ENCODE measurements at regions not wholly inside any gene's neighbourhood (a gene's known extent, or its start where the extent isn't known, plus 50 kb on each side); places are given as distances from the start of the nearest gene placed in this dataset.

- H2AFZ ChIP-seq (ENCODE audit: low read depth, low read length) = no peak overlapping the region
- intact Hi-C loops (cut with micrococcal nuclease) = no loop called here
- dilution Hi-C loops (cut with MboI; ENCODE audit: extremely low pct_ligation_motif_present, low sequenced_read_pairs) = no loop called here
- no peaks in the 10 kb centered on the region for H3K79me2 ChIP-seq (ENCODE audit: control insufficient read depth, insufficient read depth, low read length)
- H3K9me1 ChIP-seq (replicated peaks; ENCODE audit: control insufficient read depth, extremely low read depth, insufficient read depth, low read length) = no peaks in the 10 kb centered on the region
- TF ChIP-seq POLR2A (IDR thresholded peaks at IDR 0.05; ENCODE audit: low read depth, low read length) (no peak), GATA2 (IDR thresholded peaks at IDR 0.05; ENCODE audit: insufficient read depth, insufficient read length, low read depth, low read length) (no peak), FOS (IDR thresholded peaks at IDR 0.05; ENCODE audit: borderline replicate concordance, insufficient read depth, low read length) (no peak)
- TF ChIP-seq, protein P1, sequence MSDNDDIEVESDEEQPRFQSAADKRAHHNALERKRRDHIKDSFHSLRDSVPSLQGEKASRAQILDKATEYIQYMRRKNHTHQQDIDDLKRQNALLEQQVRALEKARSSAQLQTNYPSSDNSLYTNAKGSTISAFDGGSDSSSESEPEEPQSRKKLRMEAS (IDR thresholded peaks at IDR 0.05; ENCODE audit: insufficient read depth, insufficient read length) = no peak
- H4K20me1 ChIP-seq (replicated peaks; ENCODE audit: control insufficient read depth, extremely low read depth, insufficient read depth, low read length) = no peaks in the 10 kb centered on the region
- H3K36me3 ChIP-seq (ENCODE audit: control insufficient read depth in 2 of 2, extremely low read depth in 1 of 2, insufficient read depth in 2 of 2, low read length in 2 of 2) = no peaks in the 10 kb centered on the region
- H3K27me3 ChIP-seq (ENCODE audit: control insufficient read depth in 2 of 2, insufficient read depth in 2 of 2, low read length in 2 of 2) = no peaks in the 10 kb centered on the region
- H3K9ac ChIP-seq (replicated peaks; ENCODE audit: extremely low read depth, insufficient read depth, low read length) = no peak overlapping the region
- FAIRE-seq = no peak
- H3K4me2 ChIP-seq (ENCODE audit: insufficient read depth, low read length) = no peak overlapping the region
- no TSS peak for BruUV-seq (replicated peaks)
- ChIA-PET CTCF (no interaction called here), POLR2A (no interaction called here)
- no peak overlapping the region for H3K27ac ChIP-seq (ENCODE audit: insufficient read depth, low read depth, low read length)
- no peak for DNase-seq (ENCODE audit: low read depth, low spot score)
- no peak overlapping the region for H3K4me3 ChIP-seq (replicated peaks in 1 of 3; ENCODE audit: insufficient read depth in 1 of 3, low read depth in 1 of 3, low read length in 3 of 3)
- peaks cover 4% of the 10 kb centered on the region for H3K9me3 ChIP-seq (replicated peaks; ENCODE audit: control insufficient read depth, insufficient read depth, low read length)
- H3K4me1 ChIP-seq (ENCODE audit: control insufficient read depth, extremely low read depth, insufficient read depth, low read length) = no peaks in the 10 kb centered on the region
These were observed 1532.7 kb downstream of the HACE1 start for GRCh38 chr6:103326760-103327757.

- Histone ChIP-seq H3K4me1 (ENCODE audit: control insufficient read depth, extremely low read depth, insufficient read depth, low read length) (no peaks in the 10 kb centered on the region), H4K20me1 (replicated peaks; ENCODE audit: control insufficient read depth, extremely low read depth, insufficient read depth, low read length) (no peaks in the 10 kb centered on the region), H3K79me2 (ENCODE audit: control insufficient read depth, insufficient read depth, low read length) (no peaks in the 10 kb centered on the region), H3K9me3 (replicated peaks; ENCODE audit: control insufficient read depth, insufficient read depth, low read length) (no peaks in the 10 kb centered on the region), H3K4me2 (ENCODE audit: insufficient read depth, low read length) (no peak overlapping the region), H2AFZ (ENCODE audit: low read depth, low read length) (no peak overlapping the region), H3K9ac (replicated peaks; ENCODE audit: extremely low read depth, insufficient read depth, low read length) (no peak overlapping the region), H3K27me3 (ENCODE audit: control insufficient read depth in 2 of 2, insufficient read depth in 2 of 2, low read length in 2 of 2) (no peaks in the 10 kb centered on the region), H3K4me3 (replicated peaks in 1 of 3; ENCODE audit: insufficient read depth in 1 of 3, low read depth in 1 of 3, low read length in 3 of 3) (no peak overlapping the region), H3K9me1 (replicated peaks; ENCODE audit: control insufficient read depth, extremely low read depth, insufficient read depth, low read length) (no peaks in the 10 kb centered on the region), H3K36me3 (ENCODE audit: control insufficient read depth in 2 of 2, extremely low read depth in 1 of 2, insufficient read depth in 2 of 2, low read length in 2 of 2) (no peaks in the 10 kb centered on the region), H3K27ac (ENCODE audit: insufficient read depth, low read depth, low read length) (no peak overlapping the region)
- BruUV-seq (replicated peaks) = no TSS peak
- intact Hi-C loops (cut with micrococcal nuclease) (no loop called here), dilution Hi-C loops (cut with MboI; ENCODE audit: extremely low pct_ligation_motif_present, low sequenced_read_pairs) (no loop called here)
- TF ChIP-seq EZH2 (IDR thresholded peaks at IDR 0.05; ENCODE audit: borderline replicate concordance, low read depth, low read length, severe bottlenecking) = no peak
- TF ChIP-seq, protein P2, sequence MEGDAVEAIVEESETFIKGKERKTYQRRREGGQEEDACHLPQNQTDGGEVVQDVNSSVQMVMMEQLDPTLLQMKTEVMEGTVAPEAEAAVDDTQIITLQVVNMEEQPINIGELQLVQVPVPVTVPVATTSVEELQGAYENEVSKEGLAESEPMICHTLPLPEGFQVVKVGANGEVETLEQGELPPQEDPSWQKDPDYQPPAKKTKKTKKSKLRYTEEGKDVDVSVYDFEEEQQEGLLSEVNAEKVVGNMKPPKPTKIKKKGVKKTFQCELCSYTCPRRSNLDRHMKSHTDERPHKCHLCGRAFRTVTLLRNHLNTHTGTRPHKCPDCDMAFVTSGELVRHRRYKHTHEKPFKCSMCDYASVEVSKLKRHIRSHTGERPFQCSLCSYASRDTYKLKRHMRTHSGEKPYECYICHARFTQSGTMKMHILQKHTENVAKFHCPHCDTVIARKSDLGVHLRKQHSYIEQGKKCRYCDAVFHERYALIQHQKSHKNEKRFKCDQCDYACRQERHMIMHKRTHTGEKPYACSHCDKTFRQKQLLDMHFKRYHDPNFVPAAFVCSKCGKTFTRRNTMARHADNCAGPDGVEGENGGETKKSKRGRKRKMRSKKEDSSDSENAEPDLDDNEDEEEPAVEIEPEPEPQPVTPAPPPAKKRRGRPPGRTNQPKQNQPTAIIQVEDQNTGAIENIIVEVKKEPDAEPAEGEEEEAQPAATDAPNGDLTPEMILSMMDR (IDR thresholded peaks at IDR 0.05; ENCODE audit: extremely low read depth in 1 of 2, insufficient read depth in 1 of 2, low read depth in 1 of 2, low read length in 2 of 2) = no peak
- no peak for TF ChIP-seq MYC (IDR thresholded peaks at IDR 0.05; ENCODE audit: low read depth, low read length)
- TF ChIP-seq GATA2 (IDR thresholded peaks at IDR 0.05; ENCODE audit: insufficient read depth, insufficient read length, low read depth, low read length) = no peak
- no peak for TF ChIP-seq POLR2A (IDR thresholded peaks at IDR 0.05; ENCODE audit: low read depth, low read length)
- no peak for TF ChIP-seq JUN (IDR thresholded peaks at IDR 0.05; ENCODE audit: borderline replicate concordance, insufficient read depth, insufficient read length, low read depth)
- TF ChIP-seq POLR2AphosphoS5 (IDR thresholded peaks at IDR 0.05; ENCODE audit: insufficient read depth, low read depth, low read length) = no peak
- no peak for TF ChIP-seq FOS (IDR thresholded peaks at IDR 0.05; ENCODE audit: borderline replicate concordance, insufficient read depth, low read length)
- TF ChIP-seq, protein P1 (IDR thresholded peaks at IDR 0.05; ENCODE audit: insufficient read depth, insufficient read length) = no peak
- DNase-seq (ENCODE audit: low read depth, low spot score) (no peak), FAIRE-seq (no peak)
- ChIA-PET POLR2A (no interaction called here), CTCF (no interaction called here)
These were observed 1546.3 kb downstream of the HACE1 start for GRCh38 chr6:103313432-103313831.

Measured in endothelial cell of umbilical vein (primary cell).